SK-N-SH (cell line): ENCODE measurements at regions not wholly inside any gene's neighbourhood (a gene's known extent, or its start where the extent isn't known, plus 50 kb on each side); places are given as distances from the start of the nearest gene placed in this dataset.

ENCODE experiments used
- CTCF ChIA-PET: fragments of 300-600, 350-600 bp; formaldehyde crosslinking; extraction: SDS; loops from one replicate; lab custom pipeline; 2021; lab: Yijun Ruan, JAX
- POLR2A ChIA-PET: fragments of 350-600 bp; sonication (Branson Sonifier 250); formaldehyde crosslinking; extraction: SDS; loops from one replicate; lab custom pipeline; 2020; ENCODE audit warnings: antibody characterized with exemption, inconsistent platforms; lab: Yijun Ruan, JAX
- DNase-seq: peaks from one replicate; pipeline ENCODE4 v3.0.0; 2012
- H2AFZ ChIP-seq: fragments of 200-600 bp; sonication (generic); 2 replicates; pipeline ENCODE4 v1.8.1; 2016; ENCODE audit warnings: antibody characterized with exemption, mild to moderate bottlenecking, low read depth
- H3F3A ChIP-seq: fragments of 200-600 bp; sonication (generic); replicated peaks from 2 replicates; pipeline ENCODE3; 2016; ENCODE audit warnings: antibody characterized with exemption, mild to moderate bottlenecking; ENCODE audit not compliant: insufficient read depth
- H3K27ac ChIP-seq, 2 experiments: fragments of 200-500 bp in 1 of 2; fragments of 200-600 bp in 1 of 2; sonication (Bioruptor generic) in 1 of 2; sonication (generic), shearing (Covaris generic) in 1 of 2; 2 replicates each; pipeline versions ENCODE4 v1.5.1 to v1.6.1; 2014 to 2016; ENCODE audit warnings: low read depth in 2 of 2, inconsistent platforms in 1 of 2, low read length in 1 of 2, mild to moderate bottlenecking in 1 of 2, mixed read lengths in 1 of 2
- H3K27me3 ChIP-seq: fragments of 200-600 bp; sonication (generic), shearing (Covaris generic); 2 replicates; pipeline ENCODE4 v1.6.1; 2016; ENCODE audit warnings: mixed run types; ENCODE audit not compliant: insufficient read depth
- H3K36me3 ChIP-seq, 2 experiments: fragments of 200-500 bp in 1 of 2; fragments of 200-600 bp in 1 of 2; sonication (Bioruptor generic) in 1 of 2; sonication (generic) in 1 of 2; replicated peaks in 1 of 2; 2 replicates each; pipeline versions ENCODE3 to v1.5.1; 2014 to 2016; ENCODE audit warnings: low read length in 1 of 2, mild to moderate bottlenecking in 1 of 2; ENCODE audit not compliant: insufficient read depth in 2 of 2, control insufficient read depth in 1 of 2
- H3K4me1 ChIP-seq, 2 experiments: fragments of 200-500 bp in 1 of 2; fragments of 200-600 bp in 1 of 2; sonication (Bioruptor generic) in 1 of 2; sonication (generic), shearing (Covaris generic) in 1 of 2; 2 replicates each; pipeline versions ENCODE4 v1.5.1 to v1.6.1; 2014 to 2016; ENCODE audit warnings: low read depth in 1 of 2, low read length in 1 of 2, mixed run types in 1 of 2; ENCODE audit not compliant: insufficient read depth in 2 of 2, control insufficient read depth in 1 of 2
- H3K4me2 ChIP-seq: fragments of 200-600 bp; sonication (generic), shearing (Covaris generic); 2 replicates; pipeline ENCODE4 v1.6.1; 2017; ENCODE audit warnings: mixed run types
- H3K4me3 ChIP-seq, 2 experiments: fragments of 200-500 bp in 1 of 2; fragments of 200-600 bp in 1 of 2; sonication (Bioruptor generic) in 1 of 2; sonication (generic), shearing (Covaris generic) in 1 of 2; 2 replicates each; pipeline versions ENCODE4 v1.5.1 to v1.8.1; 2014 to 2016; ENCODE audit warnings: low read depth in 2 of 2, inconsistent platforms in 1 of 2, low read length in 1 of 2, mild to moderate bottlenecking in 1 of 2, mixed read lengths in 1 of 2, moderate library complexity in 1 of 2
- H3K79me2 ChIP-seq: fragments of 200-600 bp; sonication (generic); 2 replicates; pipeline ENCODE4 v1.8.1; 2017; ENCODE audit warnings: mild to moderate bottlenecking; ENCODE audit not compliant: insufficient read depth
- H3K9ac ChIP-seq: fragments of 200-600 bp; sonication (generic); 2 replicates; pipeline ENCODE4 v1.6.1; 2017; ENCODE audit warnings: mixed run types
- H3K9me2 ChIP-seq: fragments of 200-600 bp; sonication (generic); 2 replicates; pipeline ENCODE4 v1.6.1; 2017; ENCODE audit warnings: mixed run types
- H3K9me3 ChIP-seq: fragments of 200-600 bp; sonication (generic); 2 replicates; pipeline ENCODE4 v1.6.1; 2017; ENCODE audit warnings: mixed run types, mild to moderate bottlenecking, moderate library complexity
- H4K20me1 ChIP-seq: fragments of 200-600 bp; sonication (generic); 2 replicates; pipeline ENCODE4 v1.6.1; 2017; ENCODE audit warnings: mild to moderate bottlenecking, mixed run types; ENCODE audit not compliant: insufficient read depth
- CHD2 ChIP-seq: fragments of 150-350 bp; IDR thresholded peaks from 2 replicates; pipeline ENCODE4 v1.6.1; 2018; ENCODE audit warnings: low read length; ENCODE audit not compliant: partially characterized antibody
- CTCF ChIP-seq: fragments of 200-600 bp; sonication (generic); IDR thresholded peaks from 2 replicates; pipeline ENCODE4 v1.6.1; 2017; ENCODE audit warnings: antibody characterized with exemption, mild to moderate bottlenecking, moderate library complexity
- EP300 ChIP-seq, 2 experiments: IDR thresholded peaks; 2 replicates each; pipeline versions ENCODE4 v1.4.0 to v1.6.1; 2012; ENCODE audit warnings: borderline replicate concordance in 1 of 2, low read depth in 1 of 2, low read length in 1 of 2
- FOXJ3 ChIP-seq: sonication (generic); formaldehyde crosslinking; IDR thresholded peaks from 2 replicates; pipeline ENCODE4 v1.5.1; 2020; ENCODE audit warnings: mild to moderate bottlenecking, missing genetic modification reagents
- FOXM1 ChIP-seq: IDR thresholded peaks from 2 replicates; pipeline ENCODE4 v1.4.0; 2012; ENCODE audit warnings: low read depth, mild to moderate bottlenecking
- IRF3 ChIP-seq: fragments of 150-350 bp; IDR thresholded peaks from 2 replicates; pipeline ENCODE4 v1.6.1; 2016; ENCODE audit warnings: mild to moderate bottlenecking, low read depth, low read length
- JUND ChIP-seq: IDR thresholded peaks from 2 replicates; pipeline ENCODE4 v1.4.0; 2012
- MXI1 ChIP-seq: IDR thresholded peaks from 2 replicates; pipeline ENCODE4 v1.6.1; 2012; ENCODE audit warnings: mild to moderate bottlenecking, low read depth, low read length, improper control_type of control experiment
- NFIC ChIP-seq: IDR thresholded peaks from 2 replicates; pipeline ENCODE4 v1.4.0; 2012; ENCODE audit warnings: borderline replicate concordance
- NRF1 ChIP-seq: IDR thresholded peaks from 2 replicates; pipeline ENCODE4 v1.6.1; 2012; ENCODE audit warnings: low read depth, mild to moderate bottlenecking, low read length
- PBX3 ChIP-seq: IDR thresholded peaks from 2 replicates; pipeline ENCODE4; 2012
- RAD21 ChIP-seq: IDR thresholded peaks from 2 replicates; pipeline ENCODE4 v1.6.1; 2012; ENCODE audit warnings: mild to moderate bottlenecking, low read length
- RCOR1 ChIP-seq: fragments of 150-350 bp; IDR thresholded peaks from 2 replicates; pipeline ENCODE4 v1.6.1; 2017; ENCODE audit warnings: antibody characterized with exemption, low read length
- REST ChIP-seq: IDR thresholded peaks from 2 replicates; pipeline ENCODE4 v1.6.1; 2012; ENCODE audit warnings: mild to moderate bottlenecking, low read depth, low read length, moderate library complexity
- RFX5 ChIP-seq: IDR thresholded peaks from 2 replicates; pipeline ENCODE4 v1.6.1; 2012; ENCODE audit warnings: mild to moderate bottlenecking, improper control_type of control experiment, low read length
- TAF1 ChIP-seq: IDR thresholded peaks from 2 replicates; pipeline ENCODE4 v1.6.1; 2012; ENCODE audit warnings: low read depth, mild to moderate bottlenecking, low read length, moderate library complexity, borderline replicate concordance
- TCF12 ChIP-seq: IDR thresholded peaks from 2 replicates; pipeline ENCODE4 v1.4.0; 2012
- USF2 ChIP-seq: fragments of 150-350 bp; IDR thresholded peaks from 2 replicates; pipeline ENCODE4 v1.6.1; 2017; ENCODE audit warnings: antibody characterized with exemption, low read length, low read depth, borderline replicate concordance
- WGBS: methylation state at CpG from one replicate; pipeline ENCODE4 v1.1.6; 2017; ENCODE audit warnings: low lambda C conversion rate; 5-methylcytosine and 5-hydroxymethylcytosine counted together

GRCh38 chr15:36458411-36458810 is 121.0 kb upstream of the CDIN1 start:
- TF ChIP-seq FOXM1 = no peak
- no peak for TF ChIP-seq PBX3
- no peak for TF ChIP-seq NRF1
- no peak for TF ChIP-seq REST
- no peak for TF ChIP-seq RAD21
- TF ChIP-seq CHD2 = no peak
- TF ChIP-seq USF2 = no peak
- TF ChIP-seq FOXJ3 (CRISPR knock-in tag) = no peak
- no peak for TF ChIP-seq RFX5
- no peak overlapping the region for H3K4me3 ChIP-seq
- CTCF ChIA-PET = interaction anchor here (0.8 to 1.3 kb wide), 2 partner anchors 43 to 1422 kb away, joined by 3 to 4 read pairs; no protein-coding TSS in a partner anchor
- H2AFZ ChIP-seq = no peak overlapping the region
- H4K20me1 ChIP-seq = no peaks in the 10 kb centered on the region
- H3F3A ChIP-seq = no peaks in the 10 kb centered on the region
- no peak overlapping the region for H3K27ac ChIP-seq
- no peaks in the 10 kb centered on the region for H3K4me1 ChIP-seq
- H3K79me2 ChIP-seq = no peaks in the 10 kb centered on the region
- H3K9ac ChIP-seq = no peak overlapping the region
- no peak overlapping the region for H3K4me2 ChIP-seq
- no peaks in the 10 kb centered on the region for H3K9me2 ChIP-seq
- H3K27me3 ChIP-seq = no peaks in the 10 kb centered on the region
- peak; percentile 19 for DNase-seq
- POLR2A ChIA-PET = no interaction called here
- 79% methylated on average over 5 of the region's 5 CpGs for WGBS
- peaks cover 7% of the 10 kb centered on the region; the same call in 1 of the 2 replicates for H3K9me3 ChIP-seq
- H3K36me3 ChIP-seq = no peaks in the 10 kb centered on the region

- Histone ChIP-seq H3K4me1 (no peaks in the 10 kb centered on the region; a peak in 1 of 4 replicates), H3K79me2 (no peaks in the 10 kb centered on the region), H3K4me2 (no peak overlapping the region), H3K27ac (no peak overlapping the region), H3K4me3 (no peak overlapping the region), H4K20me1 (no peaks in the 10 kb centered on the region), H3K9me3 (peaks cover 17% of the 10 kb centered on the region; the same call in 1 of the 2 replicates), H3F3A (no peaks in the 10 kb centered on the region), H3K36me3 (no peaks in the 10 kb centered on the region), H3K9ac (no peak overlapping the region), H3K9me2 (no peaks in the 10 kb centered on the region), H2AFZ (no peak overlapping the region; the same call in 1 of the 2 replicates), H3K27me3 (no peaks in the 10 kb centered on the region)
- ChIA-PET CTCF (no interaction called here), POLR2A (no interaction called here)
- no peak for DNase-seq
- 70% methylated on average over 1 of the region's 1 CpG for WGBS
- no peak for TF ChIP-seq NFIC
- no peak for TF ChIP-seq CTCF
- TF ChIP-seq TCF12 = no peak
- no peak for TF ChIP-seq JUND
- no peak for TF ChIP-seq RCOR1
- no peak for TF ChIP-seq FOXM1
- no peak for TF ChIP-seq RAD21
- no peak for TF ChIP-seq USF2
- TF ChIP-seq TAF1 = no peak
- no peak for TF ChIP-seq IRF3
- no peak for TF ChIP-seq MXI1
- no peak for TF ChIP-seq EP300 (IDR thresholded peaks at IDR 0.05; ENCODE audit: borderline replicate concordance in 1 of 2, low read depth in 1 of 2, low read length in 1 of 2)
- TF ChIP-seq RFX5 = no peak
These were observed 114.1 kb upstream of the CDIN1 start for GRCh38 chr15:36465304-36465703.
